OCI-LY1 (cell line): ENCODE measurements at regions not wholly inside any gene's neighbourhood (a gene's known extent, or its start where the extent isn't known, plus 50 kb on each side); places are given as distances from the start of the nearest gene placed in this dataset.

Source experiments
- H2AFZ ChIP-seq: fragments of 200-600 bp; sonication (generic), shearing (Covaris generic); 2 replicates; pipeline ENCODE4 v1.6.0; 2014; ENCODE audit warnings: antibody characterized with exemption, mild to moderate bottlenecking, low read length
- H3F3A ChIP-seq: fragments of 200-600 bp; sonication (generic), shearing (Covaris generic); 2 replicates; pipeline ENCODE4 v1.6.0; 2014; ENCODE audit warnings: mild to moderate bottlenecking, antibody characterized with exemption, low read length, moderate library complexity; ENCODE audit not compliant: insufficient read depth
- H3K27ac ChIP-seq: fragments of 200-600 bp; sonication (generic); 2 replicates; pipeline ENCODE4 v1.5.1; 2014; ENCODE audit warnings: low read length, mixed run types, mild to moderate bottlenecking, low read depth; ENCODE audit not compliant: poor library complexity, severe bottlenecking
- H3K27me3 ChIP-seq: fragments of 200-600 bp; sonication (generic); 2 replicates; pipeline ENCODE4 v1.6.0; 2014; ENCODE audit warnings: antibody characterized with exemption, mild to moderate bottlenecking, low read length, moderate library complexity; ENCODE audit not compliant: insufficient read depth
- H3K36me3 ChIP-seq: fragments of 200-600 bp; sonication (generic); 2 replicates; pipeline ENCODE4 v1.6.1; 2014; ENCODE audit warnings: mild to moderate bottlenecking, antibody characterized with exemption, low read length, moderate library complexity, mixed read lengths; ENCODE audit not compliant: insufficient read depth
- H3K4me1 ChIP-seq: fragments of 200-600 bp; sonication (generic); 2 replicates; pipeline ENCODE4 v1.5.1; 2014; ENCODE audit warnings: mild to moderate bottlenecking, low read length, moderate library complexity; ENCODE audit not compliant: insufficient read depth, severe bottlenecking
- H3K4me2 ChIP-seq: fragments of 200-600 bp; sonication (generic), shearing (Covaris generic); 2 replicates; pipeline ENCODE4 v1.6.1; 2014; ENCODE audit warnings: low read length
- H3K4me3 ChIP-seq: fragments of 200-600 bp; sonication (generic); 2 replicates; pipeline ENCODE4 v1.5.1; 2014; ENCODE audit warnings: low read length, low read depth, mild to moderate bottlenecking, mixed read lengths; ENCODE audit not compliant: poor library complexity, severe bottlenecking
- H3K79me2 ChIP-seq: fragments of 200-600 bp; shearing (Covaris generic); 2 replicates; pipeline ENCODE4 v1.6.1; 2016; ENCODE audit warnings: mixed run types, low read length, mixed read lengths; ENCODE audit not compliant: insufficient read depth
- H3K9ac ChIP-seq: fragments of 200-600 bp; sonication (generic), shearing (Covaris generic); 2 replicates; pipeline ENCODE4 v1.6.1; 2014; ENCODE audit warnings: mild to moderate bottlenecking, low read length, mixed read lengths
- H3K9me2 ChIP-seq: fragments of 200-600 bp; sonication (generic), shearing (Covaris generic); 2 replicates; pipeline ENCODE4 v1.6.1; 2014; ENCODE audit warnings: low read depth, mild to moderate bottlenecking, low read length, mixed read lengths
- H3K9me3 ChIP-seq: fragments of 200-600 bp; shearing (Covaris generic); 2 replicates; pipeline ENCODE4 v1.6.1; 2014; ENCODE audit warnings: low read length, mixed read lengths
- H4K20me1 ChIP-seq: fragments of 200-600 bp; sonication (generic), shearing (Covaris generic); 2 replicates; pipeline ENCODE4 v1.6.0; 2016; ENCODE audit warnings: mild to moderate bottlenecking, low read length; ENCODE audit not compliant: insufficient read depth
- CTCF ChIP-seq: fragments of 200-600 bp; sonication (generic), shearing (Covaris generic); IDR thresholded peaks from 2 replicates; pipeline ENCODE4 v1.5.1; 2017; ENCODE audit warnings: mild to moderate bottlenecking, antibody characterized with exemption, low read length, moderate library complexity, mixed read lengths
- EZH2 ChIP-seq: fragments of 200-600 bp; sonication (generic), shearing (Covaris generic); IDR thresholded peaks from 2 replicates; pipeline ENCODE4 v1.8.0; 2017; ENCODE audit warnings: borderline replicate concordance, mixed run types, mild to moderate bottlenecking, antibody characterized with exemption, low read length, moderate library complexity, mixed read lengths

GRCh38 chr17:6208608-6209180, 138.5 kb downstream of the WSCD1 start:
- no peaks in the 10 kb centered on the region for H3K9me2 ChIP-seq
- no peak for TF ChIP-seq CTCF
- no peak for TF ChIP-seq EZH2

DNA sequence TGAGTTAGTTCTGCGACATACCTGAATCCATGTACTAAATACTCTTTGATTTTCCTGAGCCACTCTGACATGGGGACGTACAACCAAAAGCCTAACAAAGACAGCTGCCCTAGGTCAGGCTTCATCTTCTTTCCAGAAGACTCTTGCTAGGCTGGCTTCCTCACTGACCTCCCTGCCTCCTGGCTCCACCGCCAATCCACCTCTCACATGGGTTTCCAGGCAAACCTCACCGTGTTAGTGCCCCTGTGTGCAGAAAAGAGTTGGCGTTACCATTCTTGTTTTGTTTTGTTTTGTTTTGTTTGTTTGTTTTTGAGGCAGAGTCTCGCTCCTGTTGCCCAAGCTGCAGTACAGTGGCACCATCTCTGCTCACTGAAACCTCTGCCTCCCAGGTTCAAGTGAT, 135.3 kb downstream of the WSCD1 start:
- Histone ChIP-seq H3K9ac (no peak overlapping the region), H3K4me1 (no peaks in the 10 kb centered on the region)

More at GRCh38 chr17:6208608-6209180, 138.5 kb downstream of the WSCD1 start:
- H3K79me2 ChIP-seq, result no peaks in the 10 kb centered on the region
- H3K9me3 ChIP-seq, result no peaks in the 10 kb centered on the region
- no peak overlapping the region for H3K4me3 ChIP-seq
- no peak overlapping the region for H3K9ac ChIP-seq
- no peak overlapping the region for H2AFZ ChIP-seq
- H3K27ac ChIP-seq, result no peak overlapping the region
- no peak overlapping the region for H3K4me2 ChIP-seq
- no peaks in the 10 kb centered on the region for H3K27me3 ChIP-seq
- H3F3A ChIP-seq, result no peaks in the 10 kb centered on the region
- H3K36me3 ChIP-seq, result no peaks in the 10 kb centered on the region
- no peaks in the 10 kb centered on the region for H3K4me1 ChIP-seq
- no peaks in the 10 kb centered on the region for H4K20me1 ChIP-seq

GRCh38 chr17:6205033-6205432, 134.9 kb downstream of the WSCD1 start:
- no peak overlapping the region for H3K4me3 ChIP-seq
- H3F3A ChIP-seq, result no peaks in the 10 kb centered on the region
- H3K27me3 ChIP-seq, result no peaks in the 10 kb centered on the region
- H3K36me3 ChIP-seq, result no peaks in the 10 kb centered on the region
- H2AFZ ChIP-seq, result no peak overlapping the region
- no peaks in the 10 kb centered on the region for H3K79me2 ChIP-seq
- H4K20me1 ChIP-seq, result no peaks in the 10 kb centered on the region
- H3K9ac ChIP-seq, result no peak overlapping the region
- no peaks in the 10 kb centered on the region for H3K9me2 ChIP-seq
- TF ChIP-seq EZH2 (no peak), CTCF (no peak)
- H3K27ac ChIP-seq, result no peak overlapping the region
- H3K9me3 ChIP-seq, result no peaks in the 10 kb centered on the region
- no peak overlapping the region for H3K4me2 ChIP-seq
- no peaks in the 10 kb centered on the region for H3K4me1 ChIP-seq

More for the DNA sequence above, 135.3 kb downstream of the WSCD1 start:
- Histone ChIP-seq H3K4me2 (no peak overlapping the region), H3K27ac (no peak overlapping the region), H3K27me3 (no peaks in the 10 kb centered on the region), H3K4me3 (no peak overlapping the region), H3K36me3 (no peaks in the 10 kb centered on the region), H3F3A (no peaks in the 10 kb centered on the region), H3K9me3 (no peaks in the 10 kb centered on the region), H3K79me2 (no peaks in the 10 kb centered on the region), H3K9me2 (no peaks in the 10 kb centered on the region), H4K20me1 (no peaks in the 10 kb centered on the region), H2AFZ (no peak overlapping the region)
- no peak for TF ChIP-seq CTCF
- no peak for TF ChIP-seq EZH2
